ENCODE measurements at regions not wholly inside any gene's neighbourhood (a gene's known extent, or its start where the extent isn't known, plus 50 kb on each side); places are given as distances from the start of the nearest gene placed in this dataset.

DNA sequence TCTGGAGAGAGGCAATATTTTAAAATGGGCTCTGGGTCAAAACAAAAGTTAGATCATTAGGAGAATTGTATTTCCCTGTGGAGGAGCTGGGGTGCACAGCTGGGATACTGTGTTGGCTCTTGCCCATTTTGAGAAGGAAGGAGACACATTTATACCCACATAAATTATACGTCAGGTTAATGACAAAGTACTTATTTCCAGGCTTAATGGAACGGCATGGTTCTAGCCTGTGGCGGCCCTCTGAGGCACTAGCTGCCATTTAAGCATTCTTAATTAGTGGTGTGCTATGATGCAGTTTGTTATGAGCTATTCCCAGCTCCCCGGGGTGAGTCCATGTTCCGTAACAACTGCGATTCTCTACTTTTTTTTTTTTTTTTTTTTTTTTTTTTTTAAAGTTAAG lies 193.5 kb downstream of the SEC23IP start:
- no peaks in the 10 kb centered on the region for H3K9me3 ChIP-seq
- no peaks in the 10 kb centered on the region for H3K36me3 ChIP-seq
- H3K4me1 ChIP-seq (ENCODE audit: insufficient read depth), result no peaks in the 10 kb centered on the region
- no peaks in the 10 kb centered on the region for H3K27me3 ChIP-seq
- TF ChIP-seq EP300 (IDR thresholded peaks at IDR 0.05), result no peak
- no peak for TF ChIP-seq POLR2A (IDR thresholded peaks at IDR 0.05)
- TF ChIP-seq, protein P1, sequence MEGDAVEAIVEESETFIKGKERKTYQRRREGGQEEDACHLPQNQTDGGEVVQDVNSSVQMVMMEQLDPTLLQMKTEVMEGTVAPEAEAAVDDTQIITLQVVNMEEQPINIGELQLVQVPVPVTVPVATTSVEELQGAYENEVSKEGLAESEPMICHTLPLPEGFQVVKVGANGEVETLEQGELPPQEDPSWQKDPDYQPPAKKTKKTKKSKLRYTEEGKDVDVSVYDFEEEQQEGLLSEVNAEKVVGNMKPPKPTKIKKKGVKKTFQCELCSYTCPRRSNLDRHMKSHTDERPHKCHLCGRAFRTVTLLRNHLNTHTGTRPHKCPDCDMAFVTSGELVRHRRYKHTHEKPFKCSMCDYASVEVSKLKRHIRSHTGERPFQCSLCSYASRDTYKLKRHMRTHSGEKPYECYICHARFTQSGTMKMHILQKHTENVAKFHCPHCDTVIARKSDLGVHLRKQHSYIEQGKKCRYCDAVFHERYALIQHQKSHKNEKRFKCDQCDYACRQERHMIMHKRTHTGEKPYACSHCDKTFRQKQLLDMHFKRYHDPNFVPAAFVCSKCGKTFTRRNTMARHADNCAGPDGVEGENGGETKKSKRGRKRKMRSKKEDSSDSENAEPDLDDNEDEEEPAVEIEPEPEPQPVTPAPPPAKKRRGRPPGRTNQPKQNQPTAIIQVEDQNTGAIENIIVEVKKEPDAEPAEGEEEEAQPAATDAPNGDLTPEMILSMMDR (IDR thresholded peaks at IDR 0.05), result no peak
- intact Hi-C loops (cut with DNase I), result no loop called here
- H3K4me3 ChIP-seq, result no peak overlapping the region
- DNase-seq, result no peak
- 53 to 80% (median 58%) methylated on average over 6 of the region's 6 CpGs for WGBS, 3 donors
- H3K27ac ChIP-seq, result no peak overlapping the region

DNA sequence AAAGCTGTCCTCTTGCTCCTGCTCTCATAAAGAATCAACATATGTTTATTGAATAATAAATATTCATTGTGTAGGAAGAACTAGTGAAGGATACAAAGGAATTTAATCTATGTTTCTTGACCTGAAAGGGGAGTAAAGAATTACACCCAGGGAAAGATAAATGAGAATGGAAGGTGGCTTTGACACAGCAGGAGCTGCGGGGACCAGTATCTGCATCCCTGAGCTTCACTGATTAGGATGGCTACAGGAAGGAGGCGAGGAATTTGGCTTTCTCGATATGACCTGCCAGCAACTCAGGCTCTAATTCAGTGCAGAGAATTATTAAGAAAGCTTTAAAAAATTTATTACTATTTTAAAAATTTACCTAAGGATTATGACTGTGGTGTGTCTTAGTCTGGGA lies 194.6 kb downstream of the SEC23IP start:
- no peaks in the 10 kb centered on the region for H3K4me1 ChIP-seq (ENCODE audit: insufficient read depth)
- H3K4me3 ChIP-seq, result no peak overlapping the region
- H3K27me3 ChIP-seq, result no peaks in the 10 kb centered on the region
- no peak for DNase-seq
- TF ChIP-seq EP300 (IDR thresholded peaks at IDR 0.05), result no peak
- no peak for TF ChIP-seq POLR2A (IDR thresholded peaks at IDR 0.05)
- TF ChIP-seq, protein P1 (IDR thresholded peaks at IDR 0.05), result no peak
- intact Hi-C loops (cut with DNase I), result no loop called here
- WGBS, 3 donors, result 25 to 39% (median 31%) methylated on average over 3 of the region's 3 CpGs
- no peaks in the 10 kb centered on the region for H3K9me3 ChIP-seq
- H3K36me3 ChIP-seq, result no peaks in the 10 kb centered on the region
- no peak overlapping the region for H3K27ac ChIP-seq

DNA sequence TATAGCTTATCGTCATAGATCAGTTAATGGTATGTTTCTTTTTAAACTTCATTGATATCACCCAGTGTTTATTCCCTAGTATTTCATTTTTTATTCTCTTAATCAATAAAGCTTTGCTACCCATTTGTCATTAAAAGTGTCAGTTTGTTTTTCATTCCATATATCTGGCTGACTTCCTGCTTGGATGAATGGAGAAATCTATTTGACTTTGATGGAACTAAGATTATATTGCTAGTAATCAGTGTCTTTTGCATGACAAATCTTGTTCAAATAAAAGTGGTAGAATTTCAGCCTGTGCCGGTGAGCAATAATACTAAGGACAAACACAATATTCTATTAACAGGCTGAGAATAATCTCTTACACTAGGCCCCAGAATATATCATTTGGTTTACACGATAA lies 203.3 kb downstream of the SEC23IP start:
- no peaks in the 10 kb centered on the region for H3K4me1 ChIP-seq (ENCODE audit: insufficient read depth)
- H3K27ac ChIP-seq, result no peak overlapping the region
- intact Hi-C loops (cut with DNase I), result no loop called here
- no peak overlapping the region for H3K4me3 ChIP-seq
- H3K27me3 ChIP-seq, result no peaks in the 10 kb centered on the region
- DNase-seq, result no peak
- no peaks in the 10 kb centered on the region for H3K36me3 ChIP-seq
- TF ChIP-seq POLR2A (IDR thresholded peaks at IDR 0.05), result no peak
- TF ChIP-seq, protein P1 (IDR thresholded peaks at IDR 0.05), result no peak
- TF ChIP-seq EP300 (IDR thresholded peaks at IDR 0.05), result no peak
- no peaks in the 10 kb centered on the region for H3K9me3 ChIP-seq
- 82 to 86% (median 85%) methylated on average over 3 of the region's 3 CpGs for WGBS, 3 donors

DNA sequence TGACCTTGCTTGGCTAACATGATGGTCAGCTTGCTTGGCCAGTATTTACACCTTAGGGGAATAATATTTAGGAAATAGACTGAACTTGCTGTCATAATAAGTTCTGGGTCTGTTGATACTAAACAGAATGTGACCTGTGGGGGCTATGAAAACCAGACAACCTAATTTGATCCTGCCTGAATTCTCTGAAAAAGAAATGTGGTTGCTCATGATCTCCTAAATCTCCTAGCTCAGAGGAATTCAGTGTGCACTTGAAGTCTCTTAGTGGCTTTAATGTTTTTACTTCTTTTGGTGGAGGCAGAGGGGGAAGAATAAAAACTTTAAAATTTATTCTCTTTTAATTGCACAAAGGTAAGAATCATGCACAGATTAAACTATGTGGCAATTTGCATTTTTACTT lies 205.2 kb downstream of the SEC23IP start:
- TF ChIP-seq POLR2A (IDR thresholded peaks at IDR 0.05) (no peak), EP300 (IDR thresholded peaks at IDR 0.05) (no peak)
- TF ChIP-seq, protein P1 (IDR thresholded peaks at IDR 0.05), result no peak
- intact Hi-C loops (cut with DNase I), result no loop called here
- no peak for DNase-seq

More for the DNA sequence above, 205.2 kb downstream of the SEC23IP start:
- Histone ChIP-seq H3K9me3 (no peaks in the 10 kb centered on the region), H3K36me3 (no peaks in the 10 kb centered on the region), H3K27me3 (no peaks in the 10 kb centered on the region), H3K27ac (no peak overlapping the region), H3K4me3 (no peak overlapping the region), H3K4me1 (ENCODE audit: insufficient read depth) (no peaks in the 10 kb centered on the region)
